Kidney epithelial cell (primary cell): ENCODE measurements at regions not wholly inside any gene's neighbourhood (a gene's known extent, or its start where the extent isn't known, plus 50 kb on each side); places are given as distances from the start of the nearest gene placed in this dataset.

ENCODE experiments used
- DNase-seq: peaks from one replicate; pipeline ENCODE4 v3.0.0-alpha.2; 2010; ENCODE audit warnings: low read depth
- H3K27me3 ChIP-seq: 2 replicates; pipeline ENCODE4 v1.6.0; 2011; ENCODE audit warnings: low read length; ENCODE audit not compliant: control insufficient read depth, insufficient read depth
- H3K36me3 ChIP-seq: 2 replicates; pipeline ENCODE4 v1.5.1; 2011; ENCODE audit warnings: low read length; ENCODE audit not compliant: control insufficient read depth, insufficient read depth
- H3K4me3 ChIP-seq: 2 replicates; pipeline ENCODE4 v1.5.1; 2011; ENCODE audit warnings: low read depth, mild to moderate bottlenecking, control low read depth, low read length
- TF ChIP-seq, protein P1 (sequence below): IDR thresholded peaks from 2 replicates; pipeline ENCODE4 v1.5.1; 2011; ENCODE audit warnings: mild to moderate bottlenecking, moderate library complexity, low read length, control low read depth, inconsistent platforms; ENCODE audit not compliant: insufficient read depth, poor library complexity, severe bottlenecking

DNA sequence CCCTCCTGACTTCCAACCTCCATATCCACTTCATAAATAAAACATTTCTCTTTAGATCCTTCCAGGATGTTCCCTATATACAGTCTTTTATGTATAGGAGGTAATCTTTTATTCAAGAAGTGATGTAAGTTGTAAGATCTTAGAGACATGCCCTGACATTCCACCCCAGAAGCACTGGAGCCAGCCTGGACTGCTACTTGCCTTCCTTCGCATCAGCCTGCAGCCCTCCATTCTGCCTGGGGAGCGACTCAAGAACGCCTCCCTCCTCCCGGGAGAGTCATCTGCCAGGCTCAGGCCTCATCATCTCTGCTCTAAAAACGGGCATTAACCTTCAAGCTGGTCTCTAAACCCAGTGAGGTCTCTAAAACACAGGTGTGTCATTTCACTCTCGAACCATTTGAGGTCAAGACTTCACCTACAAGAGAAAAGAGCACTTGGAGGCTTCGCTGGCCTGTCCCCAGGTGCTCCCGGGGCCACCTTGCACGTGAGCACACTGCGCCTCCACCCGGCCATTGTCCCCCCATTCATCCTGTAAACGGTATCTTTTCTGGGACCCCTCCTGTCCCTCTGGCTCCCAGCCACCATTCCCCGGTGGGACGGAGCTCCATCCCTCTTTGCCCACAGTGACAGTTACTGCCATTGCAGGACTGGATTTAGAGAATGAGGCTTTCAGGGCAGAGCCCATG is 107.5 kb upstream of the PDE10A start:
- Histone ChIP-seq H3K27me3 (no peaks in the 10 kb centered on the region), H3K4me3 (no peak overlapping the region), H3K36me3 (no peaks in the 10 kb centered on the region)
- TF ChIP-seq, protein P1, sequence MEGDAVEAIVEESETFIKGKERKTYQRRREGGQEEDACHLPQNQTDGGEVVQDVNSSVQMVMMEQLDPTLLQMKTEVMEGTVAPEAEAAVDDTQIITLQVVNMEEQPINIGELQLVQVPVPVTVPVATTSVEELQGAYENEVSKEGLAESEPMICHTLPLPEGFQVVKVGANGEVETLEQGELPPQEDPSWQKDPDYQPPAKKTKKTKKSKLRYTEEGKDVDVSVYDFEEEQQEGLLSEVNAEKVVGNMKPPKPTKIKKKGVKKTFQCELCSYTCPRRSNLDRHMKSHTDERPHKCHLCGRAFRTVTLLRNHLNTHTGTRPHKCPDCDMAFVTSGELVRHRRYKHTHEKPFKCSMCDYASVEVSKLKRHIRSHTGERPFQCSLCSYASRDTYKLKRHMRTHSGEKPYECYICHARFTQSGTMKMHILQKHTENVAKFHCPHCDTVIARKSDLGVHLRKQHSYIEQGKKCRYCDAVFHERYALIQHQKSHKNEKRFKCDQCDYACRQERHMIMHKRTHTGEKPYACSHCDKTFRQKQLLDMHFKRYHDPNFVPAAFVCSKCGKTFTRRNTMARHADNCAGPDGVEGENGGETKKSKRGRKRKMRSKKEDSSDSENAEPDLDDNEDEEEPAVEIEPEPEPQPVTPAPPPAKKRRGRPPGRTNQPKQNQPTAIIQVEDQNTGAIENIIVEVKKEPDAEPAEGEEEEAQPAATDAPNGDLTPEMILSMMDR: no peak
- DNase-seq: no peak

DNA sequence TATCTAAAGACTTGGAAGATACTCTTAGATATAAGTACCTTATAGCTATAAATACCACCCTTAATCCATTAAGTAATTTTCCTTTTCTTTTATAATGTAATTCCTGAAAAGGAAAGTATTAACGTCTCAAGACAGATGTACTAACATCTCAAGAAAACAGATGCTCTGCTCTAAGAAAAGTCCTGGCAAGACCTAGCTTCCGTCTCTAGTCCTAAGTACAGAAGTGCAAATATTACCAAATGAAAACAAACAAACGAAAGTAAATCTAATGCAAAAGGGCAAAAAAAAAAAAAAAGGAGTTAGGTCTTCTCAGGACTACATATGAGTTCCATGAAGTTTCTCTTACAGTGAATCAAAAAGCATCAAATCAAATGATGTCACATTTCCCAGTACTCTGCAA is 106.8 kb upstream of the PDE10A start:
- Histone ChIP-seq H3K36me3 (no peaks in the 10 kb centered on the region), H3K4me3 (no peak overlapping the region), H3K27me3 (no peaks in the 10 kb centered on the region)
- no peak for DNase-seq
- TF ChIP-seq, protein P1: no peak

DNA sequence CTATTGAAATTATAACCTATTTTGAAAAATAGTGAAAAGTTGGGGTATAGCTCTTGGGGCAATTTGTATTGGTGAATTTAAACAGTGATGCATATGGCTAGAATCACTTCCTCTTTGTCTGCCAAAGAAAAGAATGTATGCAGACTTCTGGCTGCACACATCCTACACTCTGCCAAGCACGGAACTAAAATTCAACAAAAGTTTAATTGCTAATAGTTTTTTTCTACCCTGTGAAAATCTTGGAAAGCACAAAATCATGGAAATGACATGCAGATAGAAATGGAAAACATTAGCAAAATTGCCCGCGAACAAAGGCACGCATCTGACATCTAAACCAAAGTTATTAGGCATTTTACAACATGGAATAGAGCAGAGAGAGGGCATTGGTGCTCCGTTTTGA is 106.4 kb upstream of the PDE10A start:
- H3K27me3 ChIP-seq: no peaks in the 10 kb centered on the region
- no peaks in the 10 kb centered on the region for H3K36me3 ChIP-seq
- TF ChIP-seq, protein P1: no peak
- DNase-seq: no peak
- H3K4me3 ChIP-seq: no peak overlapping the region

DNA sequence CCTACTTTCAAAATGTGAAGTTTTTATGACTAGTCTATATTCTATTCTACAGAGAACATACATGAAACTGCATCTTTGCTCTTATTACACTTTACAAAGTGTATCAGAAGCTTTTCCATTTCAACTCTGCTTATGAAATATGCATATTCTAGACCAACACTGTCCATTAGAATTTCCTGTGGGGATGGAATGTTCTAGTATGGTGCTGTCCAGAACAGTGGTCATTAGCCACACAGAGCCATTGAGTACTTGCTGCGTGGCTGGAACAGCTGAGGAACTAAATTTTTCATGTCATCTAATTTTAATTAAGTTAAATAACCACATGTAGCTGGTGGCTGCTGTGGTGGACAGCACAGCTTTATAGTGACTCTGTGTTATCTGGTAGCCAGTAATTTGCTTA is 105.9 kb upstream of the PDE10A start:
- TF ChIP-seq, protein P1: no peak
- H3K27me3 ChIP-seq: no peaks in the 10 kb centered on the region
- H3K4me3 ChIP-seq: no peak overlapping the region
- no peaks in the 10 kb centered on the region for H3K36me3 ChIP-seq
- no peak for DNase-seq

DNA sequence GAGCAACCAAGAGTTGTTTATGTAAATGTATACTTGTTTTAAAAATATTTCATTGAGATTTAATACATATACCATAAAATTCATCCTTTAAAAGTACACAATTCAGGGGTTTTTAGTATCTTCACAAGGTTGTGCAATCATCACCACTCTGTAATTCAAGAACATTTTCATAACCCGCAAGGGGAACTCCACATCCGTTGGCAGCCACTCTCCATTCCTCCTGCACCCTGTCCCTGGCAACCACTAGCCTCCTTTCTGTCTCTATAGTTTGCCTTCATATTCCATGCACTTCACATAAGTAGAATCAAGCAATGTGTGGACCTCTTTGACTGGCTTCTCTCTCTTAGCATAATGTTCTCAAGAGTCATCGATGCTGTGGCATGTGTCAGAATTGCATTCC is 104.2 kb upstream of the PDE10A start:
- Histone ChIP-seq H3K4me3 (no peak overlapping the region), H3K27me3 (no peaks in the 10 kb centered on the region), H3K36me3 (no peaks in the 10 kb centered on the region)
- TF ChIP-seq, protein P1: no peak
- no peak for DNase-seq

DNA sequence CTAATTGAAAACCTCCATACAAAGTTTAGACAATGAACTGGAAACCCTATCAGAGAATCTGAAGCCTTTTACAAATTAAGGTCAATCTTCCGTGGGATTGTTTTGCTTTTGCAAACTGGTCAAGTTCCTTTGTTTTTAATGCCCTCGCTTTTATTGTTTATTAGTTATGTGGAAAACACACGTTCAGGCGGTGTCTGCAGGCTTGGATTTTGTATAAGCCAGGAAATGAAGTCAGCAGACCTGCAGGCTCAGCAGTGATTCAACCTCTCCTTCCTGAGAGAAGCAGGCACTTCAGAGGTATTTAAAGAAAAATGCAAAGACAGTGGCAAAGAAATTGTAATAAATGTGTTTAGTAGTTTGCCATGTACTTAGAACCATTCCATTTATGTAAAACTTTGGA is 103.4 kb upstream of the PDE10A start:
- DNase-seq: peak; percentile 5
- no peak overlapping the region for H3K4me3 ChIP-seq
- TF ChIP-seq, protein P1: no peak
- H3K36me3 ChIP-seq: no peaks in the 10 kb centered on the region
- H3K27me3 ChIP-seq: no peaks in the 10 kb centered on the region
